CD1c-positive myeloid dendritic cell (primary cell): ENCODE measurements at regions not wholly inside any gene's neighbourhood (a gene's known extent, or its start where the extent isn't known, plus 50 kb on each side); places are given as distances from the start of the nearest gene placed in this dataset.
"Not testable (repeated sequence)": the region's sequence is repeated elsewhere in the genome, so short reads cannot be mapped to it uniquely, and the experiment has no call there.

Experiments used
- DNase-seq: peaks from one replicate; pipeline ENCODE4 v3.0.0-alpha.2; 2016; ENCODE audit errors: extremely low spot score

DNA sequence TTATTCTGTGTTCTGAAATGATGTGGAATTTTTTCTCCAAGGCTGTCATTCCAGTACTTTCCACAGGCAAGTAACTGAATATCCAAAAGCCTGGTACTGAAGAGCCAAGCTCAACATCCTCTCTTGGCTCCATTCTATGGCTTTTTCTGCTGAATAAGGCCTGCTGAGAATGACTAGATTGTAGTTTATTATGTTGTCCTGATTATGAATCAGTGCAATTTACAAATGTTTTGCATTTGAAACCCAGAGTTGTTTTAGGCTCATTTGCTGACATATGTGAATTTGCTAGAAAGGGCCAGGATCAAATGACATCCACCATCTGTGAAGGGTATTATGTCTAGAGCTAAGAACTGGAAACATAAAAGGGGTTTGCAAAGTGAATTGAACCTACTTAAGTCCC, 596.6 kb downstream of the KCTD12 start:
- no peak for DNase-seq

DNA sequence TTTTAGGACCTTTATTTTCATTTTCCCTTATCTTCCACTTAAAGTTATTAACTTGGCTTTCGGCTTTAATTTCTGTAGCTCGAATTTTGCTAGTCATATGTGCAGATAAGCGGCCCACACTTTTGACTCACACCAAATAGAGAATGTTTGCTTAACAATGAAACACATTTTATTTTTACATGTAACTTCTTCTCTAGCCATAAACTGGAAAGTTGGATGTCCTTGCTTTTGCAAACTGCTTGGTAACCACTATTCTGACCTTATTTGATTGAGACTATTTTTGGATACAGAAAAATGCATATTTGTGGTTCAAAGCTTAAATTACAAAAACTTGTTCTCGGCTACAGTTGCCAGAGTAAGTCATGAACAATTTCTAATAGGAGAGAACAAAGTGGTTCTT, 600.0 kb downstream of the KCTD12 start:
- DNase-seq, result no peak

DNA sequence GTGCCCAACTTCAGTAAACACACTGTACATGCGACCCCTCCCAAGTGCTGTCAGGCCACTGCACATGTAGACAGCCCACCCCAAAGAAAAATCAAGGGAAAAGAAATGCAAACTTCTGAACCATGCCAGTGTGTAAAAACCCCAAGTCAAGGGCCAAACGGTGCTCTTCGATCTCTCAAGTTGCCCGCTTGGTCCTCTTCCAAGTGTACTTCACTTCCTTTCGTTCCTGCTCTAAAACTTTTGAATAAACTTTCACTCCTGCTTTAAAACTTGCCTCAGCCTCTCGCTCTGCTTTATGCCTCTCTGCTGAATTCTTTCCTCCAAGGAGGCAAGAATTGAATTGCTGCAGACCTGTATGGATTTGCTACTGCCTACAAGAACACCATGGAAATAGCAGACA, 600.7 kb downstream of the KCTD12 start:
- no peak for DNase-seq

DNA sequence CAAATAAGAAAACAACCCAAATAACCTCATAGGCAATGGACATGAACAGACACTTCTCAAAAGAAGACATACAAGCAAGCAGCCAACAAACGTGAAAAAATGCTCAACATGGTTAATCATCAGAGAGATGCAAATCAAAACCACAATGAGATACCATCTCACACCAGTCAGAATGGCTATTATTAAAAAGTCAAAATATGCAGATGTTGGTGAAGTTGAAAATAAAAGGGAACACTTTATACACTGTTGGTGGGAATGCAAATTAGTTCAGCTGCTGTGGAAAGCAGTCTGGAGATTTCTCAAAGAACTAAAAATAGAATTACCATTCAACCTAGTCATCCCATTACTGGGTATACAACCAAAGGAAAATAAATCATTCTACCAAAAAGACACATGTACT, 606.4 kb downstream of the KCTD12 start:
- not testable (repeated sequence) for DNase-seq

DNA sequence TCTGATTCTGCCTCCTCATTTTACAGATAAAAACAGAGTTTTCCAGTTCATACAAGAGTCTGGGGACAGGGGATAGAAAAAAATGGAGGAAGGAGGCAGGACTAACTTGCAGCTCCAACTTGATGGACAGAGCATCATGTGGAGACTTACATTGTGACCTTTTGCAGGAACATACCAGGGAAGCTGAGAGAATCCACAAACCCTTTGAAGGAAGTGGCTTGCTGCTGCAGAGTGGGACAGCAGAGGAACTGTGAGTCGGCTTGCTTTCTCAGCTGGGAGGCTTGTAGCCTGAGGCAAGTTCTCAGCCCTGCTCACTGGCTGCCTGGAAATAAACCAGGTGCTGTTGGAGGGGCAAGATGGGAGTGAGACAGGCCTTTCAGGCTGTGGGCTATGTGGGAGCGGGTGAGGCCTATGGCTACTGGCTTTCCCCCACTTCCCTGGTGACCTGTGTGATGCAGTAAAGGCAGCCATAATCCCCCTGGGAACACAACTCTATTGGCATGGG, 614.4 kb downstream of the KCTD12 start:
- DNase-seq, result no peak

DNA sequence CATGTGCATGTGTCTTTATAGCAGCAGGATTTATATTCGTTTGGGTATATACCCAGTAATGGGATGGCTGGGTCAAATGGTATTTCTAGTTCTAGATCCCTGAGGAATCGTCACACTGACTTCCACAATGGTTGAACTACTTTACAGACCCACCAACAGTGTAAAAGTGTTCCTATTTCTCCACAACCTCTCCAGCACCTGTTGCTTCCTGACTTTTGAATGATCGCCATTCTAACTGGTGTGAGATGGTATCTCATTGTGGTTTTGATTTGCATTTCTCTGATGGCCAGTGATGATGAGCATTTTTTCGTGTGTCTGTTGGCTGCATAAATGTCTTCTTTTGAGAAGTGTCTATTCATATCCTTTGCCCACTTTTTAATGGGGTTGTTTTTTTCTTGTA, 617.9 kb downstream of the KCTD12 start:
- not testable (repeated sequence) for DNase-seq

DNA sequence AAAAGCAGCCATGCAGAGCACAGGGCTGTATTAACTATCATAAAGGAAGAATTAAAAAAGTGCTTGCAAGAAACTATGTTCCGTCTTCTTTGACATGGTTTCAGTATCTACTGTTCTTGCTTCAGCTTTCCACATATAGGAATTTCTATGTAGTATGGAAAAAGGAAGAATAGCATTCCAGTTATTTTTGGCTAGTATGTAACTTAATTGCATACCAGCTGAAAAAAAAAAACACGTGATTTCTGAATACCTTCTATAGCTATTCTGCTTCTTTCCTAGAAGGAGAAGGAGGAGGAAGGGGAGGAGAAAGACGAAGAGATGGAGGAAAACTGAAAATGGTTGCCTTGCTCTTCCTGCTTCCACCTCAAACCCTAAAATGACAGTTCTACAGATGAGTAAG, 619.0 kb downstream of the KCTD12 start:
- DNase-seq, result no peak

DNA sequence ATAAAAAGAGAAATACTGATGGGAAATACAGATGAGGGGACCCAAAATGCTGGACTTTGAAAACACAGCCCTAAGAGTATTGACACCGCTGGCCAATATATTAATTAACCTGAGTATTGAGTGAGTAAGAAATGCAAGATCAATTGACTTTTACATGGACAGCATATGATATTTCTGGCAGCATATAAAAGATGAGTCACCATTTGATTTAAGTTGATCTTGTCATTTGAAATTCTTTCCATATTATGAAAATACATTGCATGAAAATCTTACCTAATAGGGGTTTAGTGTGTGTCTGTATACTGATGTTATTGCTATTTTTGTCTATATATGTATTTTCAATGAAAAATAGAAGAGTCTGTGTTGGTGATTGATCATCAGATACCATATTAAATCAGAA, 619.6 kb downstream of the KCTD12 start:
- no peak for DNase-seq

DNA sequence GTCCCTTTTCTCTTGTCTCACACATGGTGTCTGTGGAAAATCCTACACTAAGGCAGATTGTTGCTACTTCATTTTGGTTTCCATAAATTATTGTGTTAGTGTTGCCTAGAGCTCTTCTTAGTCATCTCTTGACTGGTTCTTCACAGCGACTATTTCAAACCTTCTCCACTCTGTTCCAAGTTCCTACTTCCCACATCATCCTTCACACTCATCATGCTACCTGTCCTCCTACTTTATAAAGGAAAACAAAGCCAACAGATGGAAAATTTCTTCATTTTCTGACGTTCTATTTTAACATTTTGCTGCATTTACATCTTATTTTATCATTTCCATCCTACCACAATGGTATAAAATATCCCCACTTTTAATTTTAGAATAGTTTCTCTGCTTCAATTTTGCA, 614.1 kb downstream of the LMO7 start:
- no peak for DNase-seq

DNA sequence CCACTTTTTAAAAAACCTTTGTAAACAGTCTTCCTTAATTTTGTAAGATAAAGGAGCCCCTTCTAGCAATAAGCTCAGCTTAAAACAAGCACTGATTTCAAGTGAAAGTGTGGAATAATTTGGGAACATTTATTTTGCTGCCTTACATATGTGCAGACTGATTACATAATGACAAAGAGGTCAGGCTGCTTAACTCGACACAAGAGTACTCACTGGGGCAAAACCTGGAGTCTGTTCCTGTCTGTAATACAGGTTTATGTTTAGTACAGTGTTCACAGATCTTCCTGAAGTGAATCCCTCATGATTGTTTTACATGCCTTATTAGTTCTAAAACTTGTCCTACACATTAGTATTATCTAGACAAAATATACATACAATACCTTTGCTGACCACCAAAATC, 609.8 kb downstream of the LMO7 start:
- DNase-seq, result no peak

DNA sequence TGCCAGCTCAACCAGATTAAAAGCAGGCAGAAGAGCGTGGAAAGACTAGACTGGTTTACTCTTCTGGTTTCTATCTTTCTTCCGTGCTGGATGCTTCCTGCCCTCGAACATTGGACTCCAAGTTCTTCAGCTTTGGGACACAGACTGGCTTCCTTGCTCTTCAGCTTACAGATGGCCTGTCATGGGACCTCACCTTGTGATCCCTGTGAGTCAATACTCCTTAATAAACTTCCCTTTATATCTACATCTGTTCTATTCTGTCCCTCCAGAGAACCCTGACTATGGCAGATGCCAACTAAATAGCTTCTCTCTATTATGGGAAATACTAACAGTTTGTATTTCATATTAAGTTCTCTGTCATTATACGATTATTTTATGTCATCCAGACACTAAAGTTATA, 609.1 kb downstream of the LMO7 start:
- DNase-seq, result no peak

DNA sequence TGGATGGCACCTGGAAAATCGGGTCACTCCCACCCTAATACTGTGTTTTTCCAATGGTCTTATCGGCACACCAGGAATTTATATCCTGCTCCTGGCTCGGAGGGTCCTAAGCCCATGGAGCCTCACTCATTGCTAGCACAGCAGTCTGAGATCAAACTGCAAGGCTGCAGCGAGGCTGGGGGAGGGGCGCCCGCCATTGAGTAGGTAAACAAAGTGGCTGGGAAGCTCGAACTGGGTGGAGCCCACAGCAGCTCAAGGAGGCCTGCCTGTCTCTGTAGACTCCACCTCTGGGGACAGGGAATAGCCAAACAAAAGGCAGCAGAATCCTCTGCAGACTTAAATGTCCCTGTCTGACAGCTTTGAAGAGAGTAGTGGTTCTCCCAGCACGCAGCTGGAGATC, 607.0 kb downstream of the LMO7 start:
- not testable (repeated sequence) for DNase-seq

DNA sequence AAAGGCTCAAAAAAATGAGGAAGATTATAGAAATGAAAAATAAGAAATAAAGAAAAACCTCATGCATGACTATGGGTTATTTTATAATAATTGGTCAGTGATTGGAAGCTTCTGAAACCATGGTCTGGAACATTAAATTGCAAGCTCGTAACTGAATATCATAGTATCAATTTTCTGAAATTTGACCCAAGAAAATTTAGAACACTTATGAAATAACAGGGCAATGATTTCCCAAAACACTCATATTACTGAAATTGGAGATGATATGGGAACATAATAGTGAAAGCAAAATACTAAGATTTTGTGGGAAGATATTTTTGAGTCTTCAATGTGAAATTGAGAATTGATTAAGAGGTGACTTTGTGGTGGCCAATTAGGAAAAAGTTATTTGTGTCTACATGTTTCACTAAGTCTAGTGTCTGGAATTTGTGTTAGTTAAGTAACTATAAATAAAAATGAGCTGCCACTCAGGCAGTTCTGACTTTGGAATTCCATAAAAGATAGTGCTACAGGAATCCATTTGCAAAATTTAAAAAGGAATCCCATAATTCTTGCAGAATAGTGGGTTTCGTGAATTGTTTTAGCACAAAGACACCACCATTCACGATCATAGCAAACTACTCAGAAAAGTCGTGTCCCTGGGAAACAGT, 603.0 kb downstream of the LMO7 start:
- DNase-seq, result no peak

DNA sequence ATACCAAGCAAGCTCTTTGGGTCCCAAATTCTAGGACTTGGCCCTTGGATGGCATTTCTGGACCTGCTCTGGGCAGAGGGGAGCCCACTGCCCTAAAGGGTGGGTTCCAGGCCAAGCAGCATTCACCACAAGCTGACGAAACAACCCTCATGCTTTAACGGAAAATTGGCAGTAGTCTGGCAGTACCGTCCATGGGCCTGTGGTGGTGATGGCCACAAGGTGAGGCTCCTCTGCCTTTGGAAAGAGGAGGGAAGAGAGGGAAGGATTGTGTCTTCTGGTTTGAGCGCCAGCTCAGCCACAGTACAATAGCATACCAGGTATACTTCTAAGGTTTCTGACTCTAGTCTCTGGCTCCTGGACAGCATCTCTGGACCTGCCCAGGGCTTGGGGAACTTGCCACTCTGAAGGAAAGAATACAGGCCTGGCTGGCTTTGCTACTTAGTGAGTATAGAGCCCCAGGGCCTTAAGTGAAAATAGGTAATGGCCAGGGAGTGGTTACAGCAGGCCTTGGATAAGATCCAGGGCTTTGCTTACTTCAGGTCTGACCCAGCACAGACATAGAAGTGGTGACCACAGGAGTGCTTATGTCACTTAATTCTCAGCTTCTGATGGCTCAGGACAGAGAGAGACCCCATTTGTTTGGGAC, 595.5 kb downstream of the LMO7 start:
- DNase-seq, result no peak

DNA sequence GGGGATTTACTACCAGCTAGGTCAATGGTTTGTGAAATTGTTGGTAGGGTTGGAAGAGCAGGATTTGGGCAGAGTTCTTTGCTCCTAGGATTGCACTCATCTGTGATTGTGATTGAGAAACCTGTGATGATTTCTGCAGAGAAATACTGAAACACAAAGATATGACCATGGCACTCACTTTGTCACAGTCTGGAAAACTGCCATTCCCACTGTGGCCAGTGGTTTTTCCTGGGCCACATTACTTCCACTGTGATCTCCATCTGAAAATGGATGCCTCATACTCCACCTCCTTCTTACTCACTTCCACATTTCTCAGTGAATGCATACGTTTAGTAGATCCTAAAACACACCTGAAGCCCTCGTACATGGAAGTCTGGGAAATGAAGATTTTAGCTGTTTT, 593.2 kb downstream of the LMO7 start:
- no peak for DNase-seq

DNA sequence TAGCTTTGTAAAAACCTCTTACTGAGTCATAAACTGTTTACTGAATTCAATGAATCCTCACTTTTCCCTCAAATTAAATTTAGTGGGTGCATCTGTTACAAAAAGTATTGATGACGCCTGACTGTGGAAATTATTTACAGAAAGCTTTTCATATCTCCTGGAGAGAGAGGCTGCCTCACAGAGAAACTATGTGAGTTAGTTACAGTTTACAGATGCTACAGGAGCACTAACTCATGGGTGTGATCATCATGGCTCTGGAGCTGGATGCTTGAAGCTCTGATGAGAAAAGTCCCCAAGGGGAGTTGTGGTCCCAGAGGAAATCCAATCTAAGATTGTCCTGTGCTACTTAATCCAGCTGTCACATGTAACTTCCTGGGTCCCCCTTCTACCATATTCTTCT, 590.8 kb downstream of the LMO7 start:
- DNase-seq, result no peak

DNA sequence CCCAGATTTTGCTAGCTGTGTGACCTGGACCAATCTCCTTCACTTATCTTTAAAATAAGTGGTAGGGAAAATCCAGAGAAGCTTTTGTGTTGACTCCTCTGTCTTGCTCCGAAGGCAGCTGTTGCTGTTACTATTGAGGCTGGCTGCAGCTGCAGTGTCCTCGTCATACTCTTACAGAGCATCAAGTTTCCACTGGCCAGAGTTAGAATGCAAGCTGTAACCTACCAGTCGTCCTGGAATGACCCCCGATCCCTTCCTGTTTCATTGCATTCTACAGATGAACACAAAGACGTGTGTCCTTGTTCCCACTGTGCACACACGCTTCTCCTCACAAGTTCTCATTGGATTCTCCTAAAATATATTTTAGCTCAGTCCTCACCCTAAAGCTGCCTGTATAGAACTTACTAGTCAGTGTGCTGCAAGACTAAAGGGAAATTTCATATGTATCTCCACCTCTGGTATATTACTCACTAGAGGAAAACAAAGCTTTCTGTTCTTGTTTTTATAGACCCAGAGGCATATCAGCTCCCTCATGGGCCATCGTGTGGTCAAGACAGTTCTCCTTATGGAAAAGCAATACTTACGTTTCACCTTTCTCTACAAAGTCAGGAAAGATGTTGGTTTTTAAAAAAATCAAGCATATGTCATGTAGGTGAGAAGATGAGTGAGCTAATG, 589.8 kb downstream of the LMO7 start:
- no peak for DNase-seq

DNA sequence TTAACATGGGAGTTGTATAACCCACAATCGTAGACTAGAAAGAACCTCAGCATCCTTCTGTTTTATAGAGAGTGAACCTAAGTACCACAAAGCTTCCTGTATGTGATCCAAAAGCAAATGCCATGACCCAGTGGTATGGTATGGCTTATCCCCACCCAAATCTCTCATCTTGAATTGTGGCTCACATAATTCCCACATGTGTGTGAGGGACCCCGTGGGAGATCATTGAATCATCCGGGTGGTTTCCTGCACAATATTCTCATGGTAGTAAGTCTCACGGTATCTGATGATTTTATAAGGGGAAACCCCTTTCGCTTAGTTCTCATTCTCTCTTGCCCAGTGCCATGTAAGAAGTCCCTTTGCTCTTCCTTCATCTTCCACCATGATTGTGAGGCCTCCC, 587.9 kb downstream of the LMO7 start:
- no peak for DNase-seq

DNA sequence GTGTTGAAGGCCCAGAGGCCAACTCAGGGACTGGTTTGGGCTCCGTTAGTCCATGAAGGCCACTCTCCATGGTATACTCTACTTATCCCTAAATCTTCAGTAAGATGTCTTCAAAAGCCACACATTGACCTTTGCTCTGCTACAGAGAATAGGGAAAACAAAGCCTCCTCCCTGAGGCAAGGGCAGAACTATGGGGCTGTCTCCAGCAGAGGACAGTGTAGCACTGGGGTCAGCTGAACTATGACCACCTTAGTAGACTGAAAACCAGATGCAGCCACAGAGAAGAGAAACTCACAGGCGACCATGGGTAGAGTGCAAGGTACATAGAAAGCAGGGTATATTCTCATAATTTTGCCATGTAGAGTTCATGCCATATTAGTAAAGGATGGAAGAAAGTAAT, 587.4 kb downstream of the LMO7 start:
- DNase-seq, result no peak

DNA sequence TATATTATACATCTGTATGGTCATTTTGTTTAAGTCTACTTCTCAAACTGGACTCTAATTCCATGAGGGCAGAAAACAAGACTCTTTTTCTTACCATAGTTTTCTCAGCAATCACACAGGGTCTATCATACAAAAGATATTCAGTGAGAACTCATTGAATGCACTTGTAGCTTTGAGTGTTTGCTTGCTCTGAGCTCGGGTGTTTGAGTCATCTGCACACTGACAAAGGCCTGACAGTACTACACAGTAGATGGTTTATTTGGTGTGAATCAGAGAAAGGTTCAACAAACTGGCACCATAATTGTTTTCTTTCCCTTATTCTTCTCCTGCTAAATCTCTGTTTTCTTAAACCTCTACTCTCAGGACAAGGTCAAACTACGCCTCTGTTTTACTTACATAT, 586.4 kb downstream of the LMO7 start:
- no peak for DNase-seq

DNA sequence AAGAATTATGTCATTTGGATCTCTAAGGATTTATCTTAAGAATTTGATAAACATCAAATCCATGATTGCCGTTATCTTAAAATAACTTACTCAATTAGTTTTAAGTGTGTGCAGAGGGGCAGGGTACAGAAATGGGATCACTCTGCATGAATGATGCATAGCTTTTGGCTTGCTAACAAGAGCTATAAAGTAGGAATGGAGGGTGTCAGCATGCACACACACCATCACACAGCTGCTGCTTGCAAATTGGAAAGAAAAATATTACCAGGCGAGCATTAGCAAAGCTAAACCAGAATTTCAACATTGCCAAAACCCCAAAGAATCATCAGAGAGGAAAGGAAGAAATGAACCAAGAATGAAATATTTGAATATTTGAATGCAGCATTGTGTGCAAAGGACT, 580.6 kb downstream of the LMO7 start:
- no peak for DNase-seq

DNA sequence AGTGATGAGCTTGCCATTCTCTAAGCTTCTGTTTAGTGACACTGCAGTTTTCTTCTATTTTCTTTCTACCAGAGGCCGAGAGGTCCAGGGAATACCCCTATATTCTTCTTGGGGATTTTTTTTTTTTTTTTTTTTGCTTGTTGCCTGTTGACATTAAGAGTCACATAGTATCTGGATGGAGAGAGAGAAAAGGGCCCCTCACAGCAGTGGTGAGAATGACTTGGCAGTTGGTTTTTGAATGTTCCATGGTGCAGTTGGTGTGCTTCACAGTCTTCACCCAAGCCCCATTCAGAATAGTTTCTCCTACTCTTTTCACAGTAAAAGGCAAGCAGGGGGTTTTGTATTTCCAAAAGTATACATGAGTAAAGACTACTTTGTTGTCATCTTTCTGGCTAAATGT, 577.9 kb downstream of the LMO7 start:
- DNase-seq, result no peak

DNA sequence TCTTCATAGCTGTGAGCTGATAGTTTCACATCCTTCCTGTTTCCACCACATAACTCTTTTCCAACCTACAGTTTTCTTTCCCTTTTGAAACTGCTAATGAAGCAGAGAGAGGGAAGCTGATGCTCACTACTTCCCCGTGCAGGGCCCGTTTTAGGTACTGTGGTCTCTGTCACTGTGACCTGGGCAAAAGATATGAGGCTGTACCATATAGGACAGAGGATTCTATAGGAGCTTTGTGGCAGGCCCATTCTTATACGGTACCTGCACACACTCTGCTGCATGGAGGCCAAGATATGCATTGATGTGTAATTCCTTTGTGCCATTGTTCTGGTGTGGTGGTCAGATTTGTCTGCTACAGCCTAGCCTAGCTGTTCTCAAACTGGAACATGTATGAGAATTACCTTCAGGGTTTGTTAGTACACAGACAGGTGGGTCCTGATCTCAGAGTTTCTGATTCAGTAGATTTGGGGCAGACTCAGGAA, 577.3 kb downstream of the LMO7 start:
- no peak for DNase-seq
